ENCODE measurements at regions not wholly inside any gene's neighbourhood (a gene's known extent, or its start where the extent isn't known, plus 50 kb on each side); places are given as distances from the start of the nearest gene placed in this dataset.
A peak's percentile ranks its signal among the peaks of the same experiment; 100 is the strongest.

DNA sequence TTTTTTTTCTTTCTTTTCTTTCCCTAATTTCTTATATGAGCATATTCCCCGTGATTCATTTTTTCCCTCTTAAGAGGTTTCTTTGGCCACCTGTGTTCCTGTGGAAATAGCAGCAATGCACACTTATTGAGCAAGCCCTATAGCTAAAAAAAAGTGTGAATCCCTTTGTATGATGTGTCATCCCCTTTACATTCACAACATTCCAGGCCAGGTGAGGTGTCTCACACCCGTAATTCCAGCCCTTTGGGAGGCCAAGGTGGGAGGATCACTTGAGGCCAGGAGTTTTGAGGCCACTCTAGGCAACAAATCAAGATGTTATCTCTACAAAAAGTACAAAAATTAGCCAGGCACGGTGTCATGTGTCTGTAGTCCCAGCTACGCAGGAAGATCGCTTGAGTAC is 700.4 kb upstream of the TBX3 start:
- no peak for DNase-seq (ENCODE audit: low read depth)
- no peak overlapping the region for H3K4me3 ChIP-seq (ENCODE audit: low read depth, low read length)
- TF ChIP-seq CTCF (IDR thresholded peaks at IDR 0.05; ENCODE audit: control insufficient read depth, extremely low read depth, insufficient read depth), result no peak

DNA sequence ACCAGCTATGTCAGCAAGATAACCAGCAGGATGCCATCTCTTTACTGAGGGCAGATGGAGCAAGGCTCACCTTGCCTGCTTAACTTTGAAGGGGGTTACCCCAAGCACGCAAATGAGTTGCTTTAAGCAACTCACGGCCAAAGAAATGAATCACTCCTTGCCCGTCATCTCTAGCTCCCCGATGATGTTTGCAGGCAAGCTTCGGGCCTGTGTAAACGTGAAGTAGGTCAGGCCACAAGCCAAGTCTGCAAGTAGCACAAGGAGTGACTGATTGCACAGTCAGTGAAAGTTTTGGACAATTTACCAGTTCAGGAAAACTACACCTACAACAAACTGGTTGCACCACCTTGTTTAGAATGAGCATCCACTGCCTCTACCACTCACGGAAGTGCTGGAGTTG is 699.7 kb upstream of the TBX3 start:
- H3K4me3 ChIP-seq (ENCODE audit: low read depth, low read length), result no peak overlapping the region
- TF ChIP-seq CTCF (IDR thresholded peaks at IDR 0.05; ENCODE audit: control insufficient read depth, extremely low read depth, insufficient read depth), result no peak
- peak; percentile 76 for DNase-seq (ENCODE audit: low read depth)

DNA sequence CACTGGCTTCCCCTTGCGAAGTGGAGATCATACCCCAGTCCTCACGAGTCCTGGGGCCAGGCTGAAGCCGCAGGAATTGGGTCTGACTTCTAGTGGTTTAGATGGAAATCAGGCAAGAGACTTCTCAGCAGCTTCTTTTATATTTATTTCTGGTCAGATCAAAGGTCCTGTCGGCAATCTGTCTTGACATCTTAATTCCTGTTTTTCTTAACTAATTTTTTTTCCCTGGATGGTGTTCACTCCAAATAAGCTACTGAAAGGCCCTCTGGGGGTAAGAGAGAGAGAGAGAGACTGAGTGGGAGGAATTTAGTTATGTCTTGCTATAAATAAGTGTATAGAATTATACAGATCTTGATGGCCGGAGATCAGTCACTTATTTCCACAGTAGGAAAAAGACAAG is 698.7 kb upstream of the TBX3 start:
- H3K4me3 ChIP-seq (ENCODE audit: low read depth, low read length), result no peak overlapping the region
- TF ChIP-seq CTCF (IDR thresholded peaks at IDR 0.05; ENCODE audit: control insufficient read depth, extremely low read depth, insufficient read depth), result no peak
- DNase-seq (ENCODE audit: low read depth), result no peak

GRCh38 chr12:115380546-115381120 is 696.7 kb upstream of the TBX3 start:
- DNase-seq (ENCODE audit: low read depth), result no peak
- TF ChIP-seq CTCF (IDR thresholded peaks at IDR 0.05; ENCODE audit: control insufficient read depth, extremely low read depth, insufficient read depth), result no peak
- no peak overlapping the region for H3K4me3 ChIP-seq (ENCODE audit: low read depth, low read length)

DNA sequence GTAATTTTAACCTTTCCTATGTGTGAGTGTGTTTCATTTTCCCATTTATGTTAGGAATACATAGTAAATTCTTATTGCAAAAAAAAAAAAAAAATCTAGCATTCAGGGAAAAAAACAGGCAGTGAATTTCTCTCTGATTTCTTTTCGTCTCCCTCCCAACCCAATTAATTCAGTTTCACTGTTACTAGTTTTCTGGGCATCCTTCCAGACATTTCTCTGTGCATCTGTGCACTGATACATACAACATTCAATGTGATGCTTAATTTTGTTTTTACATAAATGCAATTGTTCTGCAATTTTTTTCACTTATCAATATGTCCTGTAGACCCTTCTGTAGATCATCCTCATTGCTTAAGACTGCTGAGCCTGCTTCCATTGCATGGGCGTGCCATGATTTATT is 694.3 kb upstream of the TBX3 start:
- DNase-seq (ENCODE audit: low read depth), result no peak
- no peak overlapping the region for H3K4me3 ChIP-seq (ENCODE audit: low read depth, low read length)

DNA sequence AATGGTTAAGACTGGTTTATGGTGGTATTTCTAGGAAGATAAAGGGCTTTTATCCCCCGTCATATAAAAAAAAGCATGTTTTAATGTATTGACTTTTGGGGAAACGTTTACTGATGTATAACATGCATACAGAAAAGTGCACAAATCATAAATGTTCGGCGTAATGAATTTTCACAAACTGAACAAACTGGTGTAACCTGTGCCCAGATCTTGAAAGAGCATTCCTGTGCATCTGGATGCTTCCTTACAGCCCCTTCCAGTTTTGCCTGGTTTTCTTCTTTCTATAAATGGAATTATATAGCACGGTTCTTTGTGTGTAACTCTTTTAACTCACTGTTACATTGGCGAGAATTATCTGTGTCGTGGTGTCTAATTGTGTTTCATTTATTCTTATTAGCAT is 693.8 kb upstream of the TBX3 start:
- no peak for TF ChIP-seq CTCF (IDR thresholded peaks at IDR 0.05; ENCODE audit: control insufficient read depth, extremely low read depth, insufficient read depth)
- no peak overlapping the region for H3K4me3 ChIP-seq (ENCODE audit: low read depth, low read length)
- peak; percentile 55 for DNase-seq (ENCODE audit: low read depth)

More for the DNA sequence above, 694.3 kb upstream of the TBX3 start:
- TF ChIP-seq CTCF (IDR thresholded peaks at IDR 0.05; ENCODE audit: control insufficient read depth, extremely low read depth, insufficient read depth), result no peak

DNA sequence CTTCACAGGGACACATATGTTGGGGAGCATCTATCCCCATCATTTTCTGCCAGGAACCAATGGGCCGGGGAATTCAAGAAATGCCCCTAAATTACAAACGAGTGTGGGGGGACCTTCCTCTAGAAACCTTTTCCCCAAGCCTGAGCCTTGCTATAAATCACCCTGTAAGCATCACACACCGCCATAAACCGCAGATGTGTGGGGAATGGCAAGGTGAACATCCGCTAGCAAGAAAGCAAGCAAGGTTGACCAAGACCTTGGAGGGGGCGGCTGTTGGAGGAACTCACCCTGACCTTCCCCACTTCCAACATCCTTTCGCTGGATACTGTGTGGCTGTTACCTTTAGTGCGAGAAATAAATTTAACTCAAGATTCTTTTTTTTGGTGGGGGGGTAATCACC is 693.3 kb upstream of the TBX3 start:
- TF ChIP-seq CTCF (IDR thresholded peaks at IDR 0.05; ENCODE audit: control insufficient read depth, extremely low read depth, insufficient read depth), result no peak
- no peak overlapping the region for H3K4me3 ChIP-seq (ENCODE audit: low read depth, low read length)

More for the DNA sequence above, 693.3 kb upstream of the TBX3 start:
- DNase-seq (ENCODE audit: low read depth), result no peak
